ENCODE measurements at regions not wholly inside any gene's neighbourhood (a gene's known extent, or its start where the extent isn't known, plus 50 kb on each side); places are given as distances from the start of the nearest gene placed in this dataset.

DNA sequence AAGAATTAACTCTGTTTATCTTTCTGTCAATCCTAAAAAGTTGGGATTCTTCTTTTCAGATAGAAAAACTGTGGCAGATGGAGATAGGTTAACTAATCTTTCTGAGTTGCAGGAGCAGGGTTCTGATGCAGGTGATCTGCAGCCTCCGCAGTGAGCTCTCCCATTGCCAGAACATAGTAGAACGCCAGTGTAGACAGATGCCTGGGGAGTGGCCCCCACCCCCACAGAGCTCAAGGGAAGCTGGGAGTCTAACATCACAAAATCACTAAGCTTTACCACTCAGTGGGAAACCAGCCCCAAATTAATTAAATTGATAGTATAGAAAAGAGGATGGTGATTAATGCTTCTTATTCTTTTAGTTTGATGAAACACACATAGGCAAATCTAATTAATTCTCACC lies 295.0 kb upstream of the ATP10A start:
- ChIA-PET POLR2A (no interaction called here), CTCF (no interaction called here)
- Histone ChIP-seq H3K9me3 (ENCODE audit: control insufficient read depth, insufficient read depth, low read depth, low read length) (no peaks in the 10 kb centered on the region), H3K27ac (ENCODE audit: extremely low read depth, low read depth, low read length) (no peak overlapping the region), H3K36me3 (ENCODE audit: control insufficient read depth in 2 of 2, insufficient read depth in 1 of 2, low read length in 2 of 2) (no peaks in the 10 kb centered on the region), H3K4me1 (ENCODE audit: control insufficient read depth, insufficient read depth, low read length) (no peaks in the 10 kb centered on the region), H3K4me3 (ENCODE audit: low read depth, low read length) (no peak overlapping the region)
- TF ChIP-seq ZNF391 (tag by site-specific recombination; IDR thresholded peaks at IDR 0.05; ENCODE audit: borderline replicate concordance, low read depth) (no peak), ZIC2 (tag by site-specific recombination; IDR thresholded peaks at IDR 0.05) (no peak)

GRCh38 chr15:26157081-26157480 lies 294.0 kb upstream of the ATP10A start:
- Histone ChIP-seq H3K4me1 (ENCODE audit: control insufficient read depth, insufficient read depth, low read length) (no peaks in the 10 kb centered on the region), H3K27ac (ENCODE audit: extremely low read depth, low read depth, low read length) (no peak overlapping the region), H3K36me3 (ENCODE audit: control insufficient read depth in 2 of 2, insufficient read depth in 1 of 2, low read length in 2 of 2) (no peaks in the 10 kb centered on the region), H3K4me3 (ENCODE audit: low read depth, low read length) (no peak overlapping the region), H3K9me3 (ENCODE audit: control insufficient read depth, insufficient read depth, low read depth, low read length) (no peaks in the 10 kb centered on the region)
- ChIA-PET POLR2A (no interaction called here), CTCF (no interaction called here)
- no peak for TF ChIP-seq ZNF335 (tag by site-specific recombination; conservative IDR thresholded peaks at IDR 0.05)
- no peak for TF ChIP-seq ZNF211 (tag by site-specific recombination; IDR thresholded peaks at IDR 0.05; ENCODE audit: low read depth)
- no peak for TF ChIP-seq ZNF664 (tag by site-specific recombination; IDR thresholded peaks at IDR 0.05)
- no peak for TF ChIP-seq ZNF274 (IDR thresholded peaks at IDR 0.05; ENCODE audit: low read length)
- no peak for TF ChIP-seq ZNF274 (tag by site-specific recombination; IDR thresholded peaks at IDR 0.05; ENCODE audit: borderline replicate concordance)
- TF ChIP-seq ZNF596 (tag by site-specific recombination; IDR thresholded peaks at IDR 0.05), result no peak
- no peak for TF ChIP-seq ZNF530 (tag by site-specific recombination; IDR thresholded peaks at IDR 0.05; ENCODE audit: low read depth)
- no peak for TF ChIP-seq ZNF23 (tag by site-specific recombination; IDR thresholded peaks at IDR 0.05; ENCODE audit: borderline replicate concordance)
- no peak for TF ChIP-seq ZNF785 (tag by site-specific recombination; IDR thresholded peaks at IDR 0.05)
- TF ChIP-seq ZFP3 (tag by site-specific recombination; IDR thresholded peaks at IDR 0.05; ENCODE audit: low read depth), result no peak
- no peak for TF ChIP-seq ZIC2 (tag by site-specific recombination; IDR thresholded peaks at IDR 0.05)
- no peak for TF ChIP-seq CTCF (tag by site-specific recombination; IDR thresholded peaks at IDR 0.05)
- no peak for TF ChIP-seq ZNF221 (tag by site-specific recombination; IDR thresholded peaks at IDR 0.05; ENCODE audit: borderline replicate concordance)
- no peak for TF ChIP-seq ZNF624 (tag by site-specific recombination; IDR thresholded peaks at IDR 0.05)
- no peak for TF ChIP-seq ZBTB8A (tag by site-specific recombination; IDR thresholded peaks at IDR 0.05)
- TF ChIP-seq ZNF768 (tag by site-specific recombination; IDR thresholded peaks at IDR 0.05), result no peak
- TF ChIP-seq, protein P1, sequence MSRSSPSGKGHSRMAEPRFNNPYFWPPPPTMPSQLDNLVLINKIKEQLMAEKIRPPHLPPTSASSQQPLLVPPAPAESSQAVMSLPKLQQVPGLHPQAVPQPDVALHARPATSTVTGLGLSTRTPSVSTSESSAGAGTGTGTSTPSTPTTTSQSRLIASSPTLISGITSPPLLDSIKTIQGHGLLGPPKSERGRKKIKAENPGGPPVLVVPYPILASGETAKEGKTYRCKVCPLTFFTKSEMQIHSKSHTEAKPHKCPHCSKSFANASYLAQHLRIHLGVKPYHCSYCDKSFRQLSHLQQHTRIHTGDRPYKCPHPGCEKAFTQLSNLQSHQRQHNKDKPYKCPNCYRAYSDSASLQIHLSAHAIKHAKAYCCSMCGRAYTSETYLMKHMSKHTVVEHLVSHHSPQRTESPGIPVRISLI (tag by site-specific recombination; IDR thresholded peaks at IDR 0.05), result no peak
- no peak for TF ChIP-seq ZFP69B (tag by site-specific recombination; IDR thresholded peaks at IDR 0.05)

DNA sequence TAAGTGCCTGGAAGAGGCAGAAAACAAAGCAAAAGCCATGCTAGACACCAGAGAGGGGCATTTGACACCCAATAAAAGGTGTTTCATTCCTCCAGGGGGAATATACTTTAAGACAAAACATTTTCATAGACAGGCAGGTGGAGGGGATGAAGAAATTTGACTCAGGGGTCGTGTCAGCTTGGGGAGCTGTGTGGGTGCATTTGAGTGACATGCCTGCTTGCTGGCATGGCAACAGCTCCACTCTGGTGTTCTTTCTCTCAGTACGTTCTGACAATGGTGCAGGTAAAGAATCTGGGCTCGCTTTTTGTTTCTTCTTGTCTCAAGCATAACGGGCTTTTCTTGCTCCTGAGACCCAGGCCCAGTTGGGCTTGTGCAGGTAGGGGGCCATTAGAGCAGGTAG lies 292.9 kb upstream of the ATP10A start:
- Histone ChIP-seq H3K4me1 (ENCODE audit: control insufficient read depth, insufficient read depth, low read length) (no peaks in the 10 kb centered on the region), H3K36me3 (ENCODE audit: control insufficient read depth in 2 of 2, insufficient read depth in 1 of 2, low read length in 2 of 2) (no peaks in the 10 kb centered on the region), H3K9me3 (ENCODE audit: control insufficient read depth, insufficient read depth, low read depth, low read length) (no peaks in the 10 kb centered on the region), H3K27ac (ENCODE audit: extremely low read depth, low read depth, low read length) (no peak overlapping the region), H3K4me3 (ENCODE audit: low read depth, low read length) (no peak overlapping the region)
- ChIA-PET CTCF (no interaction called here), POLR2A (no interaction called here)
- no peak for TF ChIP-seq ZNF596 (tag by site-specific recombination; IDR thresholded peaks at IDR 0.05)
- TF ChIP-seq, protein P2, sequence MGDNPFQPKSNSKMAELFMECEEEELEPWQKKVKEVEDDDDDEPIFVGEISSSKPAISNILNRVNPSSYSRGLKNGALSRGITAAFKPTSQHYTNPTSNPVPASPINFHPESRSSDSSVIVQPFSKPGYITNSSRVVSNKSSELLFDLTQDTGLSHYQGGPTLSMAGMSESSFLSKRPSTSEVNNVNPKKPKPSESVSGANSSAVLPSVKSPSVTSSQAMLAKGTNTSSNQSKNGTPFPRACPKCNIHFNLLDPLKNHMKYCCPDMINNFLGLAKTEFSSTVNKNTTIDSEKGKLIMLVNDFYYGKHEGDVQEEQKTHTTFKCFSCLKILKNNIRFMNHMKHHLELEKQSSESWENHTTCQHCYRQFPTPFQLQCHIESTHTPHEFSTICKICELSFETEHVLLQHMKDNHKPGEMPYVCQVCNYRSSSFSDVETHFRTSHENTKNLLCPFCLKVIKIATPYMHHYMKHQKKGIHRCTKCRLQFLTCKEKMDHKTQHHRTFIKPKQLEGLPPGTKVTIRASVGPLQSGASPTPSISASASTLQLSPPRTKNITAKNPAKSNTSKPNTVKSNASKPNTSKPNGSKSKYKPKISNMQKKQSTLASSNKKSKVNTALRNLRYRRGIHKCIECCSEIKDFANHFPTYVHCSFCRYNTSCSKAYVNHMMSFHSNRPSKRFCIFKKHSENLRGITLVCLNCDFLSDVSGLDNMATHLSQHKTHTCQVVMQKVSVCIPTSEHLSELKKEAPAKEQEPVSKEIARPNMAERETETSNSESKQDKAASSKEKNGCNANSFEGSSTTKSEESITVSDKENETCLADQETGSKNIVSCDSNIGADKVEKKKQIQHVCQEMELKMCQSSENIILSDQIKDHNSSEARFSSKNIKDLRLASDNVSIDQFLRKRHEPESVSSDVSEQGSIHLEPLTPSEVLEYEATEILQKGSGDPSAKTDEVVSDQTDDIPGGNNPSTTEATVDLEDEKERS (tag by site-specific recombination; IDR thresholded peaks at IDR 0.05), result no peak
- TF ChIP-seq ZNF521 (tag by site-specific recombination; IDR thresholded peaks at IDR 0.05), result no peak
- TF ChIP-seq ZNF544 (tag by site-specific recombination; IDR thresholded peaks at IDR 0.05), result no peak
- no peak for TF ChIP-seq ZNF266 (tag by site-specific recombination; IDR thresholded peaks at IDR 0.05; ENCODE audit: low read depth)
- no peak for TF ChIP-seq ZNF391 (tag by site-specific recombination; IDR thresholded peaks at IDR 0.05; ENCODE audit: borderline replicate concordance, low read depth)
- TF ChIP-seq ZNF600 (tag by site-specific recombination; IDR thresholded peaks at IDR 0.05), result no peak
- TF ChIP-seq OSR2 (tag by site-specific recombination; IDR thresholded peaks at IDR 0.05), result no peak
- TF ChIP-seq ZNF785 (tag by site-specific recombination; IDR thresholded peaks at IDR 0.05), result no peak
- no peak for TF ChIP-seq ZNF169 (tag by site-specific recombination; IDR thresholded peaks at IDR 0.05)
- no peak for TF ChIP-seq HOXC10 (CRISPR knock-in tag; IDR thresholded peaks at IDR 0.05)
- TF ChIP-seq ZNF311 (tag by site-specific recombination; IDR thresholded peaks at IDR 0.05; ENCODE audit: borderline replicate concordance), result no peak
- TF ChIP-seq HOXA7 (CRISPR knock-in tag; IDR thresholded peaks at IDR 0.05; ENCODE audit: borderline replicate concordance), result no peak
- no peak for TF ChIP-seq YY1 (tag by site-specific recombination; IDR thresholded peaks at IDR 0.05)

Data from HEK293 (cell line).